KBM-7 (cell line): ENCODE measurements at regions not wholly inside any gene's neighbourhood (a gene's known extent, or its start where the extent isn't known, plus 50 kb on each side); places are given as distances from the start of the nearest gene placed in this dataset.
"Not testable (repeated sequence)": the region's sequence is repeated elsewhere in the genome, so short reads cannot be mapped to it uniquely, and the experiment has no call there.

Source experiments
- DNase-seq: peaks from one replicate; pipeline ENCODE4 v3.0.0-alpha.2; 2015
- in situ Hi-C: fragments of 300-500 bp; cut with MboI; formaldehyde crosslinking; loops from 2 replicates; pipeline ENCODE4 v1.14.3; 2020; ENCODE audit warnings: low sequenced_read_pairs, low pct_unique_long_range_greater_than_20kb, mixed read lengths

GRCh38 chr10:8398771-8399170 lies 344.3 kb downstream of the GATA3 start:
- no peak for DNase-seq
- in situ Hi-C loops = no loop called here

- no peak for DNase-seq
- in situ Hi-C loops = no loop called here
Measured at GRCh38 chr10:8400151-8400550, 345.7 kb downstream of the GATA3 start.

- in situ Hi-C loops = no loop called here
- no peak for DNase-seq
Measured at GRCh38 chr10:8400892-8401291, 346.4 kb downstream of the GATA3 start.

- DNase-seq = no peak
- in situ Hi-C loops = no loop called here
Measured at GRCh38 chr10:8401531-8401930, 347.0 kb downstream of the GATA3 start.

GRCh38 chr10:8402576-8402975 lies 348.1 kb downstream of the GATA3 start:
- DNase-seq = no peak
- in situ Hi-C loops = no loop called here

DNA sequence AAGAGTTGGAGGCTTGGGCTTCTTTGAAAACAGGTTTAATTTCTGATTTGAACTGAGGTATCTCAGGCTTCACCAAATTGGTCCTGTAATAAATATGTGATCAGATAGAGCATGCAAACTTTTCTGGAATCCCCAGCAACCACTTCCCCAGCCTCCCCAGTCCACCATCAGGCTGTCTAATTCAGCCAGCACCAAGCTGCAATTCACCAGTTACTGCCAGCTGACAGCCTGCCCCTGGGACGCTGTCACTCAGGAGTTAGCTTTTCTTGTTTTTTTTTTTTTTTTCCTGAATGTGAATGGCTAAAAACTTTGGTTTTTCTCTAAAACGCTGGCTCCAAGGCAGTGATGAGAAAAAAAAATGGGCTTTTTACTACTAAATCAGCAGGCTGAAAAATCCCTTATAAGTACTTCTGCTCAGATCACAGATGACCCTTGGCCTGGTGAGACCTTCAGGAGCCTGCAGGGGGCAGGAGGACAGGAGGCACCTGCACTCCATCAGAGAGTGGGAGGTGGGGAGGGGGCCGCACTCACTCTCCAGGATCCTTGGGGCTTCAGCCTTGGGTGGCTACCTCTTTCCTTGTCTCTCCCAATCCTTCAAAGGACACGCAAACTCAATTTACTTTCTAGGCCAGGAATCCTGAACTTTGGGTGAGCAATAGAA lies 349.4 kb downstream of the GATA3 start:
- DNase-seq = no peak
- in situ Hi-C loops = no loop called here

- in situ Hi-C loops = no loop called here
- peak; percentile 31 for DNase-seq
Measured at GRCh38 chr10:8404721-8405120, 350.2 kb downstream of the GATA3 start.

DNA sequence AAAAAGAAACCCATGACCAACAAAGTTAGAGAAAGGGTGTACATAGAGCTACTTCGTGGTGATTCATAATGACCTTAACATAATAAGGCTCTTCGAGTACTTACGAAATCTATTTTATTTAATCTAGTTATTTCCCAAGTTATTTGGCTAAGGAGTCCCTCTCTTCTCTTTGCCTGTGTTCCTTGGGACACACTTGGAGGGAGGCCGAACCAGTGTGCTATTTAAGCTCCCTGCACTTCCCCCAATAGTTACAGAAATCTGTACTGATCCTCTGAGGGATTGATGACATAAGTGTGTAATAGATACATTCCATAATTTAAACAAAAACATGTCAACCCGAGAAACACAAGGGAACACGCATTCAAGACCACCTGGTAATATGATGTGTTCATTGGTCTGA lies 351.1 kb downstream of the GATA3 start:
- no peak for DNase-seq
- in situ Hi-C loops = no loop called here

GRCh38 chr10:8407501-8408021 lies 353.1 kb downstream of the GATA3 start:
- in situ Hi-C loops = no loop called here
- DNase-seq = no peak

GRCh38 chr10:8410506-8410905 lies 356.0 kb downstream of the GATA3 start:
- in situ Hi-C loops = no loop called here
- no peak for DNase-seq

DNA sequence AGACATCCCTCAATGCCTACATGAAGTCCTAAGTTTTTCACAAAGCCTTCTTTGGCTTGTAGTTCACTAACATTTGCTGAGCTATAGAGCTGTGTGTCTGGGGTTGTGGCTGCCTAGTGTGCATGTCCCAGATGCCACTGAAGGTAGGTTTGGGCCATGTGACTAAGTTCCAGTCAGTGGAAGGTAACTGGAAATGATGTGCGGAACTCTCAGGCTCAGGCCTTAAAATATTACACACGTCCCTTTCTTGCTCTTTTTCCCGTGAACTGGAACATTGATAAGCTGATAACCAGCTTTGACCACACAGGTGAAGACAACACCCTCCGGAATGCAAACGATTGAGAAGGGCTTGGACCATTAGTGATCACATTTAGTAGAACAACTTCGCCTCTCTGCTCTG lies 358.1 kb downstream of the GATA3 start:
- DNase-seq = no peak
- in situ Hi-C loops = no loop called here

GRCh38 chr10:8415029-8415428 lies 360.5 kb downstream of the GATA3 start:
- DNase-seq, in situ Hi-C loops: not testable (repeated sequence)

DNA sequence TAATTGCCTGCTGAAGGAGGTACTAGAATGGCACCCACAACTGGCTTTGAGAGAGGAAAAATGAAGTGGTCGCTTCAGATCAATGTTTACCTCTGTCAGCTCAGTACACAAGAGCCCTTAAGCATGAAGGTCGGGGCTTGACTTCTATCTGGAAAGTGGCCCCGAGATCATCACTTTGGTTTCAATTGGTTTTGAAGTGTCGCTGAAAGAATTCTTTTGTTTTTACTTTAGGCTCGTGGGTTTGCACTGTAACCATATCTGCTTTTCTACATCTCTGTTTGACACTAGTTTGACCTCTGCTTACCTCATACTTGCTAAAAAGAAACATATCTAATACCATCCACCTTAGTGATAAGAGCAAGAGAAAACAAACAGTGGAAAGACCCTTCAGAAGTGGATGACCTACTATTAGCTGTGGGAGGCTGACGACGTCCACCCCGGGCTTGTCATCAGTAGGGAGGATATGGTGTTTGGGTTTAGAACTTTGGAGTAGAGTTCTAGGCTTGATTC lies 361.8 kb downstream of the GATA3 start:
- DNase-seq = no peak
- in situ Hi-C loops = no loop called here

GRCh38 chr10:8416760-8417159 lies 362.3 kb downstream of the GATA3 start:
- in situ Hi-C loops = no loop called here
- DNase-seq = no peak

DNA sequence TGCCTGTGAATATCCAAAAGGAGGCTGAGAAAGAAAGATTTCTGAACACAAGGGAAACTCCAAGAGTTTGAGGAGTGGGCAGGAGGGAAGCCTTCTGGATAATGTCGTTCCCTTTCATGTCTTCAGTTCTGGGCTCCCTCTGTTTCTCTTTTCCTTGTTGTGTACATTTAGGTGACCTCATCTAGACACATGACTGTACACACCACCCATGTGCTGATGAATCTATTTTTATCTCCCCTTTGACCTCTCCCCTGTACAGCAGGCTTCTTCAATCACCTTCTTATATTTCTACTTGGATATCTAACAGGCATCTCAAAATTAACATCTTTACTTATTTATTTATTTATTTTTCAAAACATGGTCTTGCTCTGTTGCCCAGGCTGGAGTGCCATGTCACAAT lies 363.1 kb downstream of the GATA3 start:
- DNase-seq = no peak
- in situ Hi-C loops = no loop called here

DNA sequence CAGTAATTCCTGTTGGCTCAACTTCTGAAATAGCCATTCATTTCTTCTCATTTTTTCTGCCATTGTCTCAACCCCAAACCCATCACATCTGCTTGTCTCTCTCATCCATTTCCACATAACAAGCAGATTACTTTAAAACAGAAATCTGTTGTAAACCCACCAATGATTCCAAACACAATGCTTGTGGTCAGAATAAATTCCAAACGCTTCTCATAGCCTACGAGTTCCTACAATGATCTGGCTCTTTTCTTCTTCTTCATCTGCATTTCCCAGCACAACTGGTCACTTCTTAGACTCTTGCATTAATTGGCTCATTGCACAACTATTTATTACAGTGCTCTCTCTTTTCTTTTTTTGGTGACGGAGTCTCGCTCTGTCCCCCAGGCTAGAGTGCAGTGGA lies 364.1 kb downstream of the GATA3 start:
- DNase-seq = no peak
- in situ Hi-C loops = no loop called here

DNA sequence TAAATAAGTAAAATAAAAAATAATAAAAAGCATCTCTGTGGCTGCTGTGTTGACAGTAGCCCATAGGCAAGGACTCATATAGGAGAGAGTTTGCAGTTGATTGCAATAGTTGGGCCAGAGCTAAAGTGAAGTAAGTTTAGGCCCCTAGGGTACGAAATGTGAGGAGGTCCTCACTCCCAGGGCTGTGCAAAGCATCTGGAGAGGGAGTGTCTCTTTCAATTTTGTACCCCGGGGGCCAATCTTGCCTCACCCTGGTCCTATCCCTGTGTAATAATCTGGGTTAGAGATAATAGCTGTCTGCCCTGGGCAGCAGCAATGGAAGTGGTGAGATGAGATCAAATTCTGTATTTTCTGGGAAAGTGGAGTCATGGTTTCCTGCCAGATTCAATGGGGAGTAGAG lies 365.7 kb downstream of the GATA3 start:
- DNase-seq = no peak
- in situ Hi-C loops = no loop called here

- no peak for DNase-seq
- in situ Hi-C loops = no loop called here
Measured at GRCh38 chr10:8424555-8425211, 370.2 kb downstream of the GATA3 start.

DNA sequence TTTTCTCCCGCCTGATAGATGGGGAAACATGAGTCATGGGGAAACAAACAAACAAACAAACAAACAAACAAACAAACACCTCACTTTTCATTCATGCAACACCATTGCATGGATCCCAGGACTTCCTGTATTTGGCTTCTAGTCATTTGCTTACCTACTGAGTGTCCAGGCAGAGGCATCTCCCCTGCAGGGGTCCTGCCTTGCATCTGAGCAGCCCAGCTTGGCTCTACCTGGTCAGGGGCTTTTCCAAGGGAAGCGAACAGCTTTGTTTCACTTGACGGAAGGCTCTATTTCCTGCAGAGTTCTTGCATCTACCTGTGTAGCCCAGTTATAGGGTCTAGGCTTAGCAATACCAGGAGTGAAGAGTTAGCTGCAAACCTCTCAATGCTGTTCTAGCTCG lies 374.2 kb downstream of the GATA3 start:
- in situ Hi-C loops = no loop called here
- no peak for DNase-seq

DNA sequence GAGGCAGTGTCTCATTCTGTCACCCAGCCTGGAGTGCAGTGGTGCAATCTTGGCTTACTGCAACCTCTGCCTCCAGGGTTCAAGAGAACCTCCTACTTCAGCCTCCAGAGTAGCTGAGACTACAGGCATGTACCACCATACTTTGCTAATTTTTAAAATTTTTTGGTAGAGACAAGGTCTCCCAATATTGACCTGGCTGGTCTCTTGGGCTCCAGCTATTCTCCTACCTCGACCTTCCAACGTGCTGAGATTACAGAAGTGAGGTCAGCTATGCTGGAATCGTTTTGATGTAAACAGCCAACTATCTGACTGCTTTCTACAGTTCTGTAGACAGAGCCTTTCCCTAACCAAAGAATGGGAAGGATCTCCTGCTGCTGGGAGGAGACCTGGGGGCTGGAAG lies 375.8 kb downstream of the GATA3 start:
- in situ Hi-C loops = no loop called here
- DNase-seq = no peak

DNA sequence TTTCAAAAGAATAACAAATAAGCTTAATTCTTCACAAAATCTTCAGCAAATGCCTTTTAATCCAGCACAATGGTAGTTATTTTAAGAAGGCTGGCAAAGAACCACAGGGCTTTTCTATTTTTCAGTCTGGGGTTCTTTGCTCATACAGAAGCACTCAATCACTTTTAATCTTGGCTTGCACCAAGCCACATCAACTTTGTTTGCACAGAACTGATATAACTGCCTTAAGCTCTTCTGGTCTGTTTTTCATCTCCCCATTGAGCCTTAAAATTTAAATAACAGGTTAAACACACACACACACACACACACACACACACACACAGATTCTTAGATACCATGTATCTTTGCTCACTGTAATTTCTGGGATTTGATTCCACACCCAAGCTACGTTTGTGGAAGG lies 377.0 kb downstream of the GATA3 start:
- DNase-seq = no peak
- in situ Hi-C loops = no loop called here
